Cardiac muscle cell (in vitro differentiated cells and primary cell): ENCODE measurements at regions not wholly inside any gene's neighbourhood (a gene's known extent, or its start where the extent isn't known, plus 50 kb on each side); places are given as distances from the start of the nearest gene placed in this dataset.
"Not testable (repeated sequence)": the region's sequence is repeated elsewhere in the genome, so short reads cannot be mapped to it uniquely, and the experiment has no call there.

Experiments
- DNase-seq, 2 donors: peaks; one replicate each; pipeline versions ENCODE4 v3.0.0 to v3.0.0-alpha.2; 2010 to 2017; ENCODE audit warnings: low read depth in 1 of 2, low spot score in 1 of 2
- H3K27ac ChIP-seq: fragments of 200-600 bp; sonication (generic); 2 replicates; pipeline ENCODE4 v1.5.1; 2016
- H3K27me3 ChIP-seq: fragments of 200-600 bp; sonication (generic); 2 replicates; pipeline ENCODE4 v1.6.0; 2016; ENCODE audit warnings: control low read depth
- H3K36me3 ChIP-seq: fragments of 200-600 bp; sonication (generic); 2 replicates; pipeline ENCODE4 v1.5.1; 2016; ENCODE audit warnings: control low read depth
- H3K4me1 ChIP-seq: fragments of 200-600 bp; sonication (generic); 2 replicates; pipeline ENCODE4 v1.8.1; 2017; ENCODE audit warnings: low read depth, mild to moderate bottlenecking, mixed run types
- H3K4me3 ChIP-seq: fragments of 200-600 bp; sonication (generic); 2 replicates; pipeline ENCODE4 v1.5.1; 2016; ENCODE audit warnings: mild to moderate bottlenecking
- H3K9me3 ChIP-seq: fragments of 200-600 bp; sonication (generic); 2 replicates; pipeline ENCODE4 v1.5.1; 2017; ENCODE audit warnings: low read depth, mild to moderate bottlenecking, control low read depth
- CTCF ChIP-seq: IDR thresholded peaks from 2 replicates; pipeline ENCODE4 v1.5.1; 2012; ENCODE audit warnings: low read depth, mild to moderate bottlenecking, low read length

- Histone ChIP-seq H3K4me3 (no peak overlapping the region), H3K9me3 (no peaks in the 10 kb centered on the region), H3K4me1 (peaks cover 6% of the 10 kb centered on the region), H3K36me3 (no peaks in the 10 kb centered on the region), H3K27me3 (no peaks in the 10 kb centered on the region), H3K27ac (no peak overlapping the region)
- TF ChIP-seq CTCF: no peak
- no peak for DNase-seq
These were observed 97.6 kb upstream of the TCF4 start for GRCh38 chr18:55685638-55686037.

DNA sequence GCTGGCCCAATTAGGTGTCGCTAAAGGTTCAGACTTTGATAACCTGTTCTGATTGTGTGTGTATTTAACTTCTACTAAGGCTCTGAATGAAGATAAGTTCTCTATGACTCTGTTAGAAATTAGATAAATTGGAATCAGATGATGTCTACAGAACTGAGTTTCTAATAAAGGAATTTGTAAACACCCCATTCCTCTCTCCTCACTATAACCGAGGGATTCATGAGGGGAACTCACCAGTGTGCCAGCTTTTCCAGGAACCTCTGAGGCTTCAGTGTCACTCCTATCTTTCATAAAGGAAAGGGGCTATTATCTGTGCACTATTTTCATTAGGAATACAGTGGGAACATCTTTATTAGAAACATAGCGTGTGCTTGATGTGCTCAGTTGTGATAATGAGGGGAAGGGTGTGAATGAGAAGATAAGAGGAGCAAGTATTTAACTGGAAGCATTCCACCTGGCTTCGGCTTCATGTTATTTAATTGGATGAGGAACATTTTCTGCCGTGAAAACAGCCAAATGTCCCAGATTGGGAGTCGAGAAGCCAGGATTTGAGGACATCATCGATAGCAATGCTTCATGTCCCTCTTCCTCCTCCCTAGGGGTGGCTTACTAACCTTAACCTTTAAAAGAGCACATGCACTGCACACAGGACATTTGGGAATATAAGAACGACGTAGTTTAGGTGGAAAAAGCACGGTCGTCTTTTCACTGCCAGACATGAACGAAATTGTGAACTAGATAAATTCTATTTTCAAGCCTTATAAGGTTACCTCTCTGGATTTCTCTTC lies 84.8 kb upstream of the TCF4 start:
- peak in 1 of 2 donors; percentile 3 for DNase-seq
- TF ChIP-seq CTCF: no peak
- no peak overlapping the region for H3K27ac ChIP-seq
- H3K4me1 ChIP-seq: no peaks in the 10 kb centered on the region
- no peaks in the 10 kb centered on the region for H3K36me3 ChIP-seq
- H3K4me3 ChIP-seq: no peak overlapping the region
- no peaks in the 10 kb centered on the region for H3K9me3 ChIP-seq
- no peaks in the 10 kb centered on the region for H3K27me3 ChIP-seq

- no peak overlapping the region for H3K4me3 ChIP-seq
These were observed 77.5 kb upstream of the TCF4 start for GRCh38 chr18:55665506-55665905.

DNA sequence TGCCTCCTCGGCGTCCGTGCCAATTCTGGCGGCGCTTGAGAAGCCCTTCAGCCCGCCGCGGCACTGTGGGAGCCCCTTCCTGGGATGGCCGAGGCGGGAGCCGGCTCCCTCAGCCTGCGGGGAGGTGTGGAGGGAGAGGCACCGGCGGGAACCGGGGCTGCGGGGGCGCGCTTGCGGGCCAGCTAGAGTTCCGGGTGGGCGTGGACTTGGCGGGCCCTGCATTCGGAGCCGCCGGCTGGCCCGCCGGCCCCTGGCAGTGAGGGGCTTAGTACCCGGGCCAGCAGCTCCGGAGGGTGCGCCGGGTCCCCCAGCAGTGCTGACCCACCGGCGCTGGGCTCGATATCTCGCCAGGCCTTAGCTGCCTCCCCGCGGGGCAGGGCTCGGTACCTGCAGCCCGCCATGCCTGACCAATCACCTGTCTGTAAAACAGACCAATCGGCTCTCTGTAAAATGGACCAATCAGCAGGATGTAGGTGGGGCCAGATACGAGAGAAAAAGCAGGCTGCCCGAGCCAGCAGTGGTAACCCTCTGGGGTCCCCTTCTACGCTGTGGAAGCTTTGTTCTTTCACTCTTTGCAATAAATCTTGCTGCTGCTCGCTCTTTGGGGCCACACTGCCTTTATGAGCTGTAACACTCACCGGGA lies 76.9 kb upstream of the TCF4 start:
- H3K4me3 ChIP-seq, H3K27ac ChIP-seq, H3K27me3 ChIP-seq, H3K9me3 ChIP-seq, H3K4me1 ChIP-seq, H3K36me3 ChIP-seq, DNase-seq: not testable (repeated sequence)

More at GRCh38 chr18:55665506-55665905, 77.5 kb upstream of the TCF4 start:
- no peak for TF ChIP-seq CTCF
- no peaks in the 10 kb centered on the region for H3K9me3 ChIP-seq
- H3K27me3 ChIP-seq: peaks cover 4% of the 10 kb centered on the region
- H3K36me3 ChIP-seq: no peaks in the 10 kb centered on the region
- no peak overlapping the region for H3K27ac ChIP-seq
- no peak for DNase-seq
- H3K4me1 ChIP-seq: no peaks in the 10 kb centered on the region

DNA sequence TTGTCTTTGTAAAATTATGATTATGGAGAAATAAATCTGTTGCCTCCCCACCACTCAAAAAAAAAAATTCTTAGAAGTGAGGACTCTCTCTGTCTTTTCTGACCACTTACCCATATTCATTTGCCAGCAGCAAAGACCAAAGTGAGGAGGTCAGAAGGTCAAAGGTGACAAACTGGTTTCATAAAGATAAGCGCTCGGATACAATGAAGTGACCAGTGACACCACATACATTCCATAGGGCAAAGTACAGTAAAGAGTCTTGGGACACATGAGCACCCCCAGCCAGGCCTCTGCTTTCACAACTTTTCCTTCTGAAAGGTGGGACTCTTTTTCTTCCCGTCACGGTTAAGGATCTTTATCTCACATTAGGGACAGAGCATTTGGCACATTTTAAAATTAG lies 75.9 kb upstream of the TCF4 start:
- H3K27me3 ChIP-seq: peaks cover 6% of the 10 kb centered on the region
- no peak overlapping the region for H3K27ac ChIP-seq

More for the DNA sequence above, 75.9 kb upstream of the TCF4 start:
- no peak overlapping the region for H3K4me3 ChIP-seq
- no peaks in the 10 kb centered on the region for H3K36me3 ChIP-seq
- DNase-seq: no peak
- no peaks in the 10 kb centered on the region for H3K4me1 ChIP-seq
- no peak for TF ChIP-seq CTCF
- no peaks in the 10 kb centered on the region for H3K9me3 ChIP-seq
